HL-60 (cell line): ENCODE measurements at regions not wholly inside any gene's neighbourhood (a gene's known extent, or its start where the extent isn't known, plus 50 kb on each side); places are given as distances from the start of the nearest gene placed in this dataset.

Experiments
- DNase-seq, 2 experiments: peaks; one replicate each; pipeline ENCODE4 v3.0.0-alpha.2; 2010 to 2020; ENCODE audit warnings: low read depth in 1 of 2, low spot score in 1 of 2
- H3K27ac ChIP-seq: fragments of 250-450 bp; sonication (Bioruptor Pico); replicated peaks from 2 replicates; pipeline ENCODE4 v1.5.1; 2020; ENCODE audit warnings: mild to moderate bottlenecking, moderate library complexity
- H3K27me3 ChIP-seq: fragments of 250-450 bp; sonication (Bioruptor Pico); 2 replicates; pipeline ENCODE4 v1.5.1; 2021; ENCODE audit warnings: mild to moderate bottlenecking, moderate library complexity; ENCODE audit not compliant: insufficient read depth, poor library complexity, severe bottlenecking
- H3K4me3 ChIP-seq: replicated peaks from 2 replicates; pipeline ENCODE4 v1.5.1; 2011; ENCODE audit warnings: mild to moderate bottlenecking, control low read depth, low read length; ENCODE audit not compliant: insufficient read depth
- CTCF ChIP-seq: IDR thresholded peaks from one replicate; pipeline ENCODE4 v1.5.1; 2011; ENCODE audit warnings: low read length, control low read depth, inconsistent platforms; ENCODE audit not compliant: insufficient read depth
- GABPA ChIP-seq: IDR thresholded peaks from 2 replicates; pipeline ENCODE4 v1.6.1; 2012; ENCODE audit warnings: low read depth
- POLR2AphosphoS5 ChIP-seq: IDR thresholded peaks from 2 replicates; pipeline ENCODE4 v1.6.1; 2012; ENCODE audit warnings: low read depth
- REST ChIP-seq: IDR thresholded peaks from 2 replicates; pipeline ENCODE4 v1.6.1; 2012; ENCODE audit warnings: low read depth; ENCODE audit not compliant: insufficient replicate concordance
- SPI1 ChIP-seq: IDR thresholded peaks from 2 replicates; pipeline ENCODE4 v1.6.1; 2012; ENCODE audit warnings: low read depth, mild to moderate bottlenecking, borderline replicate concordance

DNA sequence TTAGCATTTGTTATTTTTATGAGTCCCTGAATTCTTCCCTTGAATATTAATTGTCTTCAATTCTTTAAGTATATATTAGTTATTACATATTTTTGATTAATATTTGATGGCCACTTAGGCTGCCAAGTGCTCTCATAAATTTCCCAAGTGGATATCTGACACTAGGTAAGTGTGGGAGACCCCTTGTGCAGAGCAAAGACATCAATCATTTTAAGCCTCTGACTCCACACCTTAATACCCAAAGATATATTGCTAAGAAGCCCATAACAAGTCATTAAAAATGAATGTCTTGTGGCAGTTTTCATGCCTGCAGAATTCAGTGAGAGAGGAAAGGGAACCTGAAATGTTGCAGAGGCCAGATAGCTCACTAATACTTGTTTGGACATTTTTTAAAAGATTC lies 58.4 kb upstream of the PROX1 start:
- Histone ChIP-seq H3K4me3 (no peak overlapping the region), H3K27ac (no peak overlapping the region), H3K27me3 (no peaks in the 10 kb centered on the region)
- TF ChIP-seq CTCF (no peak), SPI1 (no peak), REST (no peak), POLR2AphosphoS5 (no peak), GABPA (no peak)
- DNase-seq: no peak

- Histone ChIP-seq H3K27me3 (no peaks in the 10 kb centered on the region), H3K4me3 (no peak overlapping the region), H3K27ac (no peak overlapping the region)
- TF ChIP-seq SPI1: no peak
- no peak for TF ChIP-seq GABPA
- no peak for TF ChIP-seq CTCF
- TF ChIP-seq REST: no peak
- TF ChIP-seq POLR2AphosphoS5: no peak
- no peak for DNase-seq
Measured at GRCh38 chr1:213931836-213932235, 55.9 kb upstream of the PROX1 start.

DNA sequence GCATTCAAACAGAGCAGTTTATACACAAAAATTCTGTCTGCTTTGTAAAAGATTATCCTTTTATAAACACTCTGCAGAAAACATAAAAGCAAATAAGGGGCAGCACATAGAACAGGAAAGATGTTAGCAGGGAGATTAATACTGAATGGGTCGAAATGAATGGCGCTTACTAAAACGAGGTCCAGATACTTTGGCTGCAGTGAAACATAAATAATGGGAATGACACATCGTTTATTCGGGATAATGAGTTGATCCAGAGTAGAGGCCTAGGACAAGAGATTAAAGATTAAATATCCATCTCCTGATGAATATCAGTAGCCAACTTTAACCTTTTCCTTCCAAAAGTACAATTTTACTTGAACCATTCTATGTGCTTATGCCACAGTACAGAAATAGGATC lies 54.4 kb upstream of the PROX1 start:
- H3K4me3 ChIP-seq: no peak overlapping the region
- H3K27me3 ChIP-seq: no peaks in the 10 kb centered on the region
- no peak for DNase-seq
- no peak overlapping the region for H3K27ac ChIP-seq
- TF ChIP-seq SPI1 (no peak), REST (no peak), GABPA (no peak), CTCF (no peak), POLR2AphosphoS5 (no peak)
